WERI-Rb-1 (cell line): ENCODE measurements at regions not wholly inside any gene's neighbourhood (a gene's known extent, or its start where the extent isn't known, plus 50 kb on each side); places are given as distances from the start of the nearest gene placed in this dataset.
"Not testable (repeated sequence)": the region's sequence is repeated elsewhere in the genome, so short reads cannot be mapped to it uniquely, and the experiment has no call there.

Source experiments
- DNase-seq: peaks from one replicate; pipeline ENCODE4 v3.0.0-alpha.2; 2020
- H3K27ac ChIP-seq: fragments of 250-450 bp; sonication (Bioruptor Pico); 2 replicates; pipeline ENCODE4 v1.5.1; 2020; ENCODE audit warnings: mild to moderate bottlenecking, moderate library complexity
- H3K27me3 ChIP-seq: fragments of 250-450 bp; sonication (Bioruptor Pico); 2 replicates; pipeline ENCODE4 v1.5.1; 2021; ENCODE audit warnings: mild to moderate bottlenecking, low read depth, moderate library complexity; ENCODE audit not compliant: insufficient read depth, severe bottlenecking
- H3K36me3 ChIP-seq: fragments of 250-450 bp; sonication (Bioruptor Pico); 2 replicates; pipeline ENCODE4 v1.5.1; 2020; ENCODE audit warnings: mild to moderate bottlenecking, moderate library complexity
- H3K4me3 ChIP-seq: 2 replicates; pipeline ENCODE4 v1.5.1; 2011; ENCODE audit warnings: low read depth, mild to moderate bottlenecking, control low read depth, low read length
- H3K9me3 ChIP-seq: fragments of 250-450 bp; sonication (Bioruptor Pico); 2 replicates; pipeline ENCODE4 v1.5.1; 2021; ENCODE audit warnings: mild to moderate bottlenecking, moderate library complexity; ENCODE audit not compliant: severe bottlenecking
- CTCF ChIP-seq: IDR thresholded peaks from 2 replicates; pipeline ENCODE4 v1.5.1; 2011; ENCODE audit warnings: low read depth, mild to moderate bottlenecking, control low read depth, inconsistent platforms, low read length

- Histone ChIP-seq H3K27me3 (no peaks in the 10 kb centered on the region), H3K36me3 (no peaks in the 10 kb centered on the region), H3K9me3 (no peaks in the 10 kb centered on the region), H3K27ac (no peak overlapping the region), H3K4me3 (no peak overlapping the region)
- no peak for TF ChIP-seq CTCF
- peak; percentile 54 for DNase-seq
These were observed 130.1 kb upstream of the ZC3H12C start for GRCh38 chr11:109963101-109963500.

- no peak for TF ChIP-seq CTCF
- H3K27me3 ChIP-seq = no peaks in the 10 kb centered on the region
- H3K36me3 ChIP-seq = no peaks in the 10 kb centered on the region
- H3K4me3 ChIP-seq = no peak overlapping the region
- DNase-seq = no peak
- no peak overlapping the region for H3K27ac ChIP-seq
- no peaks in the 10 kb centered on the region for H3K9me3 ChIP-seq
These were observed 128.7 kb upstream of the ZC3H12C start for GRCh38 chr11:109964487-109964886.

GRCh38 chr11:109965445-109965844 lies 127.7 kb upstream of the ZC3H12C start:
- H3K27me3 ChIP-seq, H3K4me3 ChIP-seq, H3K9me3 ChIP-seq, H3K27ac ChIP-seq, H3K36me3 ChIP-seq, DNase-seq: not testable (repeated sequence)

GRCh38 chr11:109965926-109966325 lies 127.3 kb upstream of the ZC3H12C start:
- not testable (repeated sequence) for H3K4me3 ChIP-seq, H3K27ac ChIP-seq, DNase-seq, H3K27me3 ChIP-seq, H3K9me3 ChIP-seq, H3K36me3 ChIP-seq

GRCh38 chr11:109967136-109967535 lies 126.1 kb upstream of the ZC3H12C start:
- not testable (repeated sequence) for H3K4me3 ChIP-seq

GRCh38 chr11:109968299-109968698 lies 124.9 kb upstream of the ZC3H12C start:
- TF ChIP-seq CTCF = no peak
- Histone ChIP-seq H3K4me3 (no peak overlapping the region), H3K27ac (no peak overlapping the region), H3K36me3 (no peaks in the 10 kb centered on the region), H3K27me3 (no peaks in the 10 kb centered on the region), H3K9me3 (no peaks in the 10 kb centered on the region)
- no peak for DNase-seq

More at GRCh38 chr11:109967136-109967535, 126.1 kb upstream of the ZC3H12C start:
- not testable (repeated sequence) for H3K27me3 ChIP-seq, H3K36me3 ChIP-seq, H3K27ac ChIP-seq, H3K9me3 ChIP-seq, DNase-seq

GRCh38 chr11:109968781-109969180 lies 124.4 kb upstream of the ZC3H12C start:
- DNase-seq = no peak
- Histone ChIP-seq H3K36me3 (no peaks in the 10 kb centered on the region), H3K27me3 (no peaks in the 10 kb centered on the region), H3K4me3 (no peak overlapping the region), H3K27ac (no peak overlapping the region), H3K9me3 (no peaks in the 10 kb centered on the region)
- TF ChIP-seq CTCF = no peak
